Stimulated activated CD4-positive, alpha-beta T cell treated with anti-CD3 and anti-CD28 coated beads, Interleukin-1b, Interleukin-23, amount 100 ng/mL, for 1 hour (primary cell): ENCODE measurements at regions not wholly inside any gene's neighbourhood (a gene's known extent, or its start where the extent isn't known, plus 50 kb on each side); places are given as distances from the start of the nearest gene placed in this dataset.

Source experiments
- DNase-seq, 2 donors: peaks; one replicate each; pipeline ENCODE4 v3.0.0-alpha.2; 2020; ENCODE audit warnings: low read depth in 2 of 2

DNA sequence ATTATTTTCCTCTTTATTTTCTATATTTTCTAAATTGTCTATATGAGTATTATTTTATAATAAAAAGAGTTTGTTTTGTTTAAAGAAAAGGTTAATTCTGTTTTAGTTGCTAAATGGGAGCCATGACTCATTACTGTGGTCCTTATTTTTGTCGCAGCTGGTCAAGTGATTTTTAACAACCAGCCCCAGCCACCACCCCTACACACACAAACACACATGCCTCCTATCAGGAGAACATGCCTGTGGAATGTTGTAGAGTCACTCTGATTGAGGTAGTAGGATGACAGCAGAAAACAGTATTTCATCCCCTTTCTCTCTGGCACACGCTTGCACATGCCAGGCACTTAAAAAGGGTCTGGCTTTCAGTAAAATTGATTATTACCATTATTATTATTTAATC lies 68.6 kb upstream of the GDF10 start:
- no peak for DNase-seq

GRCh38 chr10:47233631-47234030 lies 66.4 kb upstream of the GDF10 start:
- no peak for DNase-seq

DNA sequence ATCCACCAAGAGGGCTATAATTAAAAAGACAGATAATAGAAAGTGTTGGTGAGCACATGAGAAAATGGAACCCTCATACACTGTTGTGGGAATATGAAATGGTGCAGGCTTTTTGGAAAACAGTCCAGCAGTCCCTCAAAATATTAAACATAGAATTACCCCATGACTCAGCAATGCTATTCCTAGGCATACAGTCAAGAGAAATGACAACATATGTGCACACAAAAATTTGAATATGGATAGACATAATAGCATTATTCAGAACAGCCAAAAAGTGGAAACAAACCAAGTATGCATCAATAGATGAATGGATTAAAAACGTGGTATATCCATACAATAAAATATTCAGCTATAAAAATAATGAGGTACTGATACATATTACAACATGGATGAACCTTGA lies 64.5 kb upstream of the GDF10 start:
- no peak for DNase-seq

- no peak for DNase-seq
These were observed 62.4 kb upstream of the GDF10 start for GRCh38 chr10:47237316-47238260.

DNA sequence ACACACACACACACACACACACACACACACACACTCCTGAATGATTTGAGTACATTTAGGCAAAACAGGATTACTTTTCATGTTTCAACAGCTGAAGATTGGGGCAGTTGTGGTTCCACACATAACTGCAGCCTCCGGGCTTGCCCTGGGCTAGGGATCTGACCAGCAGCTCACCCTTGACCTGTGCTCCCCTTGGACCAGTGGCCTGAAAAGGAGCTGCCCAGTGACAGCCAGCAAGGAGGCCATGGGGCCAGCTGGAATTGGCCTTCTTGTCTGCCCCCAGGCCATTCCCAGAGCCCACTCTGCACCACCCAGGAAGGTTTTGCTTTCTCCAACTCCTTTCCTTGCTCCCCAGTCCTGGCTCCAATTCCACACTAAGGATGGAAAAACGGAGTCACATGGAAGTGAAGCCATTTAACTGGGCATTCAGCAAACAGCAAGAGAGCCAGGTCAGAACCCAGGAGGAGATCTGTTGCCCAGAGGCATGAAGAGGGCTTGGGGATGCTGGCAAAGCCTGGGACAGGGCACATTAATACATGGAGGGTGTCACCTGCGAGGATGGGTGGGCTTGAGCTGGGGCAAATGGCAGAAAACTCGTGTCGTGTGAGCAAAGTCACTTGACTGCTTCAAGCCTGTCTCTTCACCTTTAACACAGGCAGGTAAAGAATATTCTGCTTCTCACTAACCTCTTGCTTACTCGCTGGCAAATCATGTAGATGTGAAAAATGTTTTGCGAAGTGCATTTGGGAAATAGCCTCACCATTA lies 61.5 kb upstream of the GDF10 start:
- DNase-seq: no peak

GRCh38 chr10:47239211-47239610 lies 60.8 kb upstream of the GDF10 start:
- DNase-seq: no peak

DNA sequence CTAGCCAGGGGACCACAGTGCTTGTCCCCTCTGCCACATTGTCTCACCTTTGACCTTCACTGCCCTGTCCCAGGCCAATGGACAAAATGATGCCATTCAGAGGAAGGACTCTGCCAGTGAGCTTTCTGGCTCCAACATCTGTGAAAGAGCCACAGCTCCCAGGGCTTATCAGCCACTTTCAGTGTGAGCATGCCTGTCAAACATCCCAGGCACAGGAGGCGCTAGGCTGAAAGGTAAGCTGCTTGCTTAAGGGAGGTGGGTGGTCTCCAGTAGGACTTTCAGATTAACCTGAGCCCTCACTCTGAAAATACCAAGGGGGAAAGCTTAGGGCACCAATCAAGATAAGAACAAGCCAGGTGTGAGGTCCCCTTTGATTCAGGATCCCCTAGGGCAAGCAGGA lies 59.8 kb upstream of the GDF10 start:
- no peak for DNase-seq

DNA sequence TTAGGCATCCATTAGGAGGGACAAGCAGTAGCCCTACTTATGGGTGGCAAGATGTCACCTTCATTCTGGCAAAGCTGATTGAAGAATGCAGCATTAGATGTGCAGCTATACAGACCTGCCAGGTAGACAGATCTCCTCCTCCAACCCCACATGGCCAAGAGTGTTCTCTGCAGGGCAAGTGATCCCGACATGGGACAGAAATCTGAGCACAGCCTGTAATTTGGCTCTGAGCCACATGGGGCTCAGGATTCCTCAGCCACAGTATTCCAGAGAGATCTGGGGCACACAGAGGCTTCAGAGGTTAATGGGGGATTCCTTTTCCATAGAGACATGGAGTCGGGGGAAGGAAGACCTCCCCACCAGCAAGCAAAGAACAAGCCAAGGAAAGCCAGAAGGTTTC lies 58.7 kb upstream of the GDF10 start:
- no peak for DNase-seq

DNA sequence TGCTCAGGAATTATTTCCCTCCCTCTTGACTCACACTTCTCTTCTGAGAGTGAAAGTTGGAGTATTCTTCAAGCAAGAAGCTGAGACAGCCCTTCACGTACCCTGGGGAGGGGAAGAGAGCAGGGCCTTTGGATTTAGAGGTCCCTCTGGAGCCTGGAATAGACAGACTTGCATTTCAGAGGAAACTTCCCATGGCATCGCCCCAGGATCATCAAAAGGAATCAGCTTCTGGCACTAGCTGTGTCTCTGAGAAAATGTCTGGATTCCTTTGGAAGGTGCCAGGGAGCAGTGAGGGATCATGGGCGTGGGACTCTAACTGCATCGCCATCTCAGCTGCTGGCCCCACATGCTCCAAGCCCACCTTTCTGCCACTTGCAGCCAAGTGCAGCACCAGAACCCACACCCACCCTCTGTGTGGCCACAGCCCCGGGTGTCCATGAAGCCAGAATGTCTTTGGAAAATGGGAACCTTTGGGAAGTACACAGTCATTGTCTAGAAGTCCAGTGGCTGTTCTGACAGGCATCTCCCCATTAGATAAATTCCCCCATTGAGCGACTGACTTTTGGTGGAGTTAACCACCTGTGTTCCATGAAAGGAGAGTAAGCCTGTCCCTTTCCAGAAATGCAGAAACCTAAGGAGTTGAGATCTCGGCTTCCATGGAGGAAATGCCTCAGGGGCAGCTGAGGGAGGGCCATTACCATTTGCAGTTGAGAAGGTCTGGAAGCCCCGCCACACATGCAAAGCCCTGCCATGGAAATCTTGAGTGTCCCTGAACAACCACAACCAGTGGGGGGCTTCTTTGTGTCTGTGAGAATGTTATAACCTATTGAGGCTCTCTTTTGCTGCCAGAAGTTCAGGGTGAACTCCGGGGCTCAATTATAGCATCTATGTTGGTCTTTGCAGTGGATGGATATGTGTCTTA lies 57.8 kb upstream of the GDF10 start:
- no peak for DNase-seq

GRCh38 chr10:47243356-47243755 lies 56.6 kb upstream of the GDF10 start:
- no peak for DNase-seq

DNA sequence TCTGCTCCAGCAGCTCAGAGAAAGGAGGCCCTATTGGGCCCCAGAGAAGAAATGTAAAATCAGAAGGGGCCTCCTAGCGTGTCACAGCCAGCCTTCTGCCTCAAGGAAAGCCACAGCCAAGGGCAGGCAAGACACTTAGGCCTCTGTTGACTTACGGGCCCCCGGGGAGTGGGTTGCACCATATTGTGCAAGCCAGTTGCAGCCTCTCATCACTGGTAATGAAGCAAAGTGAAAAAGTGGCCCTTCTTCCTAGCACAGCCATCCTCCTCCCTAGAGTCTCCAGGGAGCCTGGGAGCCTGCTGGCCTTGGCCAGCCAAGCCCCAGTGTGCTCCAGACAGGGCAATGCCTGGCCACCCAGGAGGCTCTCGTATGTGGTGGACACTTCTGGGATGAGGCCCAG lies 56.2 kb upstream of the GDF10 start:
- DNase-seq: no peak

GRCh38 chr10:47244560-47245500 lies 55.2 kb upstream of the GDF10 start:
- DNase-seq: no peak

GRCh38 chr10:47245731-47246350 lies 54.2 kb upstream of the GDF10 start:
- DNase-seq: no peak

DNA sequence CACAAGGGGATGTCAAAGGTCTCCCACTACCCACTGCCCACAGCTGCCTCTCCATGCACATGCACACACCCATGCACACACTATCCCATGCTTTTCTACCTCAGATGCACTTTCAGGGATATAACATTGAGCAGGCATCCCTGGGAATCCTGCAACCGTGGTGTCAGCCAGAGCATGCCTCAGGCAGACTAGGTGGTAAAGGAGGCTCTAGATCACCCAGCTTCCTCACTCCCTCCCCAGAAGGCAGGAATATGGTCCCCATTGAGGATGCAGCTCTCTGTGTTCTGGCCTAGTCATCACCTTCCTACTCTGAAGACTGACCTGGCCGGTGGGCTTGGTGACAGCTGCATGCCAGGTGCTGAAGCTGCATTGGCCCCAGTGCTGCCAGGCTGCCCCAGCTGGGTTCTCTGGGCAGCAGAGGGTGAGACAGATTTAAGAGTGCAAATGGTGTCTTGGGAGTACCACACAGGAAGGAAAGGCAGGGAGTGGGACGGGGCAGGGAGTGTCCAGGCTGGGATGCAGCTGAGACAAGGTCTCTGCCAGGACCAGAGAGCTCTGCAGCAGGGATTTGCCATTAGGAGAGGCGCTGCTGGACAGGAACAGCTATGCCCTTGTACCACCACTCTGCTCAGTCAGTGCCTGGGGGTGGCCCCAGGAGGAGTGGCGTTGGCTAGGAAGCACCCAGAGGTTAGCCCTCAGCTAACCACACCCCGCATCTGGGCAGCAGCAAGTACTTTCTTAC lies 53.4 kb upstream of the GDF10 start:
- no peak for DNase-seq

DNA sequence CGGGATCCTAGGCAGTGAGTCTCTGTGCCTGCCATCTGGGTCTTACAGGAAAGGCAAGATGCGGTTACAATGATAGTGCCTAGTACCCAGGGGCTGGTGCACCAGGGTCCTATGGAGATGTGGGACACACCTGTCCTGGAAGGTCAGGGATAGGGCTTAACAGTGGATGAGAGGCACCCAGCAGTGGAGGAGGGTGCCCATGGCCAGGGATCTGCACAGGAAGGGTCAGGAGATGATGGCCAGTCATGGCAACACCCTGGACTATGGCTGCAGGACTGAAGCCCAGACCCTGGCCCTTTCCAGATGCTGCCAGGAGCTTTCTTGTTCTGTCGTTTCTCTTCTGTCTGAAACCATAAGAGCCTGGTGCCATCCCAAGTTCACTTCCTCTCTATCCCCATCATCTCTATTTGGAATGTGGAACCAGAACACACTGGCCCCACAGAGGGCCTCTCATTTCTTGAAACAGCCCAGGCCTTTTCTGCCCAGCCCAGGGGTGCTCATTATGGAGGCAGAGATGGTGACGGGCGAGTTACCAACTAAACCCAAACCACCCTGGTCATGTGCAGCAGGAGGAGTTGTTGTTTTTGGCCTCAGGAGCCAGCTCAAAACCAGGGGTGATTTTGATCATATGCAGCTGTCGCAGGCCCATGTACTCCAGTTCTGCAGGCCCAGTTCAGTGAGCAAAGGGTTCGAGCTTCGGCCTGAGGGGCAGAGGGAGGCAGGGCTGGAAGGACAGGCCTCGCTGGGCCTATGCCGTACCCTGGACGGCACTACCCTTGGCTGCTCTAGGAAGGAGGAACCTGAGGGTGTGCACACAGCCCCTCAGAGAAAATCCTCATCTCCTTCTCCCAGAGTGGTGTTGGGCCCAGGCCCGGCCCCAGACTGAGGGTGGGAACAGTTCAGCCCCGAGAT lies 52.6 kb upstream of the GDF10 start:
- DNase-seq: no peak

- no peak for DNase-seq
These were observed 51.5 kb upstream of the GDF10 start for GRCh38 chr10:47248386-47249090.

- no peak for DNase-seq
These were observed 50.1 kb upstream of the GDF10 start for GRCh38 chr10:47249881-47250280.
